Activated CD4-positive, CD25-positive, alpha-beta regulatory T cell treated with anti-CD3 and anti-CD28 coated beads, Interleukin-2, amount 50 U/mL, for 72 hours (primary cell): ENCODE measurements at regions not wholly inside any gene's neighbourhood (a gene's known extent, or its start where the extent isn't known, plus 50 kb on each side); places are given as distances from the start of the nearest gene placed in this dataset.

Experiments
- DNase-seq: peaks from one replicate; pipeline ENCODE4 v3.0.0; 2021

DNA sequence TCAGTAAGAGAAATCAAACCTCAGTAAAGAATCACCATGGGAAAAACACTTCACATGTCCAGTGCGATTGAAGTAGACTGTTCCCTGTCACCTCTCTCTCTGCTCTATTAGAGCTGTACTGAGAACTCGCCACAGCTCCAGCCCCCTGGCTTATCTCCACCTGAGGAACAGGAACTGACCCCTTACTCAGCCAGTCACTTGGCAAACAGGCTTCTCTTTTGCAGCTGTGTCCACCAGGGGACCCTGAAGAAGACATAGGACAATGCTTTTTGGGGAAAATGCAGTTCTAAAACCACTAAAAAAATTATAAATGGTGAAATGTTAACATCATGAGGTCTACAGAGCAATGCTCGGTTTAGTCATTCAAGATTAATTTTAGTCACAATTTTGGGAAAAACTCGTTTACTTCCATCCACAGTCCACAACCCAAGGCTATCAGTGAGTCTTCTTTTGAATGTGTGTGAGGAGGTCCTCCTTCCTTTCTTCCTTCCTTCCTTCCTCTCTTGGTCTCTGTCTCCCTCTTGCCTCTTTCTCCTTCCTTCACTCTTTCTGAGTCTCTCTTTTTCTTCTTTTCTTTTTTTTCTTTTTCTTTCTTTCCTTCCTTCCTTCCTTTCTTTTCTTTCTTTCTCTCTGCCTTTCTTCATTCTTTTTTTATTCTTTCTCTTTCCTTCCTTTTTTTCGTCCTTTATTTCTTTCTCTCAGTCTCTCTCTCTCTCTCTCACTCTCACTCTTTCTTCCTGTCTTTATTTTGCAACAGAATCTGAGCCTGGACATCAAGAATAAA is 1189.5 kb upstream of the TMEM132C start:
- DNase-seq, result no peak

GRCh38 chr12:127078577-127079350 is 1188.2 kb upstream of the TMEM132C start:
- DNase-seq, result no peak

DNA sequence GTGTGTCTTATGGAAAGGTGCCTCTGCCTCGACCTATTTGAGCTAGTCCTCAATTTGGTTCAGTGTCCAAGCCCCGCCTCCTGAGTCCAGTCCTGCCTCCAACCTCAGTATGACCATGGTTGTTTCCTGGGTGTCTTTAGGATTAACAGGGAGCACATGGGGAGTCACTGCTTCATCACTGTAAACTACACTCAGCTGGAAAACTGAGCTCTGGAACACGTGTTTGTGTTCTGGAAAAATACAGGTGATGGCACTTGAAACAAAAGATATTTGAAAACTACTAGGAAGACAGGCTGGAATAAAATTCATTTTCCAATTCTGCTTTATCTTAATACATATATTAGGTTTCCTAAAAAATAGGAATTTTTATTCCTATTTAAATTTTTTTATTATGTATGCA is 1187.3 kb upstream of the TMEM132C start:
- no peak for DNase-seq

GRCh38 chr12:127081058-127081457 is 1185.9 kb upstream of the TMEM132C start:
- no peak for DNase-seq

GRCh38 chr12:127083008-127083949 is 1183.7 kb upstream of the TMEM132C start:
- no peak for DNase-seq

DNA sequence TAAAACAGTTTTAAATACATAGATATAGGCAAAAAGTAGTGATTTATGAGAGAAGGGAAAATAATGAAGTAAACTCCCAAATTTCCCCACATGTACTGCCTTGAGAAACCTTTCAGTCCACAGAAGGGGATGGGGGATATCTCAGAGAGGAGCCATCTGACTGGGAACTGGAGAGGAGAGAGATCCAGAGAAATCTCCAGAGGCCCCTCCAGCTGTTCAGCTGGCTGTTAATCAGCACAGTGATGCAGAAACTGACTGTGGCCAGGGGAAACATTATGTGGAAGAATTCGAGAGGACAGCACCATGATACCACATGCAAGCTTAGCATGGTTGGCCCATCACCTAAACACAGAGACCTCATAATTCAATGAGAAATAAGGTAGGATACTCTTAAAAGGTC is 1165.9 kb upstream of the TMEM132C start:
- no peak for DNase-seq

GRCh38 chr12:127106041-127106440 is 1160.9 kb upstream of the TMEM132C start:
- no peak for DNase-seq

DNA sequence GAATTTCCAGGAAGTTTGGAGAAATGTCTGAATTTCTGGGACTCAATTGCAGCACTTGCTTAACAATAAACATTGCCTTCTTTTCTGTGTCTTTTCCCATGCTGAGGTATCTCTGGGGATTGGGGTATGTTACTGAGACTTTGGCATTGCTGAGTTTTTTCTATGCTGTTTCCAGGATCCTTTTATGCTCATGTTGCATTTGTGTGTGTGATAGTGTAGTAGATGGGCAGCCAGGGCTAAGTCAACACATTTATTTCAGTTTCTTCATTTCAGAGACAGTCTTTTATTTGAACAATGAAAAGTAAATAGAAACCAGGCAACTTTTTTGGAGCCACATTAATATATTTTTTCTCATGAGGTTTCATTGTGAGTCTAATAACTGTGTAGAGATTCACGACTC is 1160.3 kb upstream of the TMEM132C start:
- no peak for DNase-seq

- DNase-seq, result no peak
Measured at GRCh38 chr12:127107744-127108143, 1159.2 kb upstream of the TMEM132C start.

DNA sequence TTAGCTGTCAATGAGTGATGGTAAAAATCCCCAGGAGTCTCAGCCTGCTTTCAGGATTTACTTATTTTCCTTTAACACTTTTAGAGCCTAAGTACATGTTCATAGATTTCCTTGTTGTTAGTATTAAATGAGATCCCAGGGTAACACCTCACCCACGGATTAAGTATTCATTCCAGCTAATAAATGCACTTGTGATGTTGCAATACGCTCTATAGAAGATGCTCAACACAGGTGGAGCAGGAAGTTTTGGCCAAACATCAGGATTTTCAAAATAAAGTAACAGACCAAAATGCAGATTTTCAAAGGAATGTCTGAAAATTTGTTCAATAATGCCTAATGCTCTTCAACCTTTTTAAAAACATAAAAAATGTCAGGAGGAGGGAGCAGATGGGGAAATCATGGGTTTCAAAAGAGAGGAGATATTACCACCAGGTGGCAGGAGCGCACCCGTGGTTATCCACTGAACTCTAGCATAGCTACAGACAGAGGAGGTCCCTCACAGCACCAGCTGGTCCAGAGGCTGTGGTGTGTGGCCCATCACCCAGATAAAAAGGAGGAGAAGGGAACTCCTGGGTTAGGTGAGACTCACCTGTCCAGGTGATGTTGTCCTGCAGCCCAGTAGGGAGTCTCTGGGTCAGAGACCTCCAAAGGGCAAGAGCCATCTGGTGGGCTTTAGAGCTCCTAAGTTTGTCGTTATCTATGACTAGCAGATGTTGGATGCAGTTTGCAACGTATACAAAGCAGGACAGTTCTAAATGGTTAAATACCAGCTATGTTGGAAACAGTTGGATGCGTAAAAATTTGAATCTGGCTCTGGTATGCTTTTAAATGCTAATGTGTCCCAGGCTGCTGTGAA is 1158.4 kb upstream of the TMEM132C start:
- no peak for DNase-seq

GRCh38 chr12:127113945-127114344 is 1153.0 kb upstream of the TMEM132C start:
- DNase-seq, result no peak

DNA sequence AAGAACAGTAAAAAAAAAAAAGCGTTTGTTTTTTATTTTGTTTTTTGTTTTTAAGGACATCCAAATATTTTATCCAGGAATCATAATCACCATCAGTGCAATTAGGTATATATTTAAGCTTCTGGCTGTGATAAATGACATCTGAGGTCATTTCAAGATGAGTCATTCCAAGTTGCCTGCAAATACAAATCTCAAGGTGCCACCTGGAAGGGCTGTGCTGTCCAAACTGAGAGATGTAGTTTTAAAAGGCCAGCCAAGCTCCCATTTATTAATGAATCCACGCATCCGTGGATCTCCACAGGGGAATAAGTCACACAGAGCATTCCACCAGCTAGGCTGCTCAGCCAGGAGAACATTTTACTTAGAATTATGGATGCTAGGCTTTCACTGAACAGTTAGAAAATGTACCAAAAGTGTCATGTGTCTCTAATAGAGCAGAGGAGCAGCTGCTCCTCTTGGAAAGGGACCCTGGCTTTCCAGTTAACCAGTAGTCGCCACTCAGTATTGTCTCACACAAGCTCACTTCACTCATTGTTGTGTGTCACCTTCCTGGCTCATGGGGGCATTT is 1151.4 kb upstream of the TMEM132C start:
- DNase-seq, result no peak

DNA sequence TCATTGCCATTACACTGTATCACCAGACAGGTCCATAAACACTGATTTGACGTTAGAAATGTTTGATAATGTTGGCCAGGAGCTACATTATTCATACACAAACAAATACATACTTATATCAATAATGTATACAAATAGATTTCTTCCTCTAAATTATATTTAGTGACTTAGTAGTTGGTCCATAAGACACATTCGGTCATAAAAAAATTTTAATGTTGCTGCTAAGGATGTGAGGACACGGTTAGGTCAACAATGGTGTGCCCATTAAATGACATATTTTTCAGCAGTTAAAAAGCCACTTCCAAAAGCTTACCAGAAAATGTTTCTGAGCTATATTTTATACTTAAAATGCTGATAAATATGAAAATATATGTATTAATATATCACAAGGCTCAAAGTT is 1148.7 kb upstream of the TMEM132C start:
- no peak for DNase-seq

DNA sequence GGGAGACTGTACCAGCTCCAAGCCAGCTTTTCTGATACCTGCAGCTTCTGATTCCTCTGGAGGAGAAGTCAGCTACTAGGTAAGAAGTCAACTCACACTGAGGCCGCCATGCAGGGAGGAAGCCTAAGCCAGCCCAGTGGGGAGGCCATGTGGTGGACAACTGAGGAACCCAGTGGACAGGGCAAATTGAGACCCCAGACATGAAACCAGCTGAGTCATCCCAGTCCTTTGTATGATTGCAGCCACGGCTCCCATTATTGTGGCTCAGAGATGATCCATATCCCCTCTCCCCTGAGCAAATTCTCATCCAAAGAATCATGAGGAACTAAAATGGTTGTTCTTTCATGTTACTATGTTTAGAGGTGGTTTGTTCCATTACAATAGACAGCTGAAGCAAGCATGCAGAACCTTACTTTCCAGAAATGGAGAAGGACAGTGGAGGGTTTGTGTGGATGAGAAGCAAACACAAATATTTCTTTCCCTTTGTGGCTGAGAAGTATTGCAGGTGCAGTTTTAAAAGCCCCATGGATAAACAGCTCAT is 1147.3 kb upstream of the TMEM132C start:
- DNase-seq, result no peak

DNA sequence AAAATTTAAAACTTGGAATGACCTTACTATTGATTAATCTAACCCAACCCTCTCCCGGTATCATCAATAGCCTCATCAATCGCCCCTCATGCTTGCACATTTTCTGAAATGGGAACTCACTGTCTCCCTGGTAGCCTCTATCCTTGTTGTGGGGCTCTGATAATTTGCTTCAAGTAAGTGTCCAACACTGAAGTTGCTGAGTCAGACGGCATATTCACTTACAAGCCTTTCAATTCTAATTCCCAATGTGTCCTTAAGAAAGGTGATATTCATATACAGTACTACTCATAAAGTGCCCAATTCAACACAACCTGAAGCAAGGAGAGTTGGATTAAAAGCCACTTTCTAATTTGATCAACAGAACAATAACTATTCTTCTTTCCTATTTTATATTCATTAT is 1146.1 kb upstream of the TMEM132C start:
- no peak for DNase-seq

- DNase-seq, result no peak
Measured at GRCh38 chr12:127121494-127122084, 1145.4 kb upstream of the TMEM132C start.

DNA sequence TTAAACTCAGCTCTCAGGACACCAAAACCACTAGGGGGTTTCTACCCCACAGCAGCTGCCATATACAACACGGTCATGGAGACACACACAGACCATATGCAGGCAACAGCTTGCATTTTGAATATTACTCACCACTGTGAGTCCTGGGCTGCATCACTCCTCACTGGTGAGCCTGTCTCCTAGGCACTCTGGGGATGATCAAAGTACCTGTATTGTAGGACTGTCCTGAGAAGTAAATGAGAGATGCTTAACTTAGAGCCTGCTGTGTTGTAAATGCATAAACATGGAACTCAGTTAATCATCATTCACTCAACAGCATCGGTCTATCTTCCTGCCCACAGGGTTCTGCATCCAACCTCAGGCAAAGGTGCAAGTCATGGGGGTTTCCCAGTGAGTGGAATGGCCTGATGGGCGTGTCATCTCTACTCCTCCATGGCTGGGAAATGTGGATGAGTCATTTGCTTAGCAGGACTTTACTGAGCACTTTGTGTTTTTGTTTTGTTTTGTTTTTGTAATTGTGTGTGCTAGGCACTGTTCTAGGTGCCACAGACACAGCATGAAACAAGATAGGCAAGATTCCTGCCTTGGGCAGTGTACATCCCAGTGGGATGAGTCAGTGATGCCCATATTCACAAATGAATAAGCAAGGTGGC is 1141.2 kb upstream of the TMEM132C start:
- DNase-seq, result no peak

GRCh38 chr12:127126260-127126628 is 1140.7 kb upstream of the TMEM132C start:
- no peak for DNase-seq

DNA sequence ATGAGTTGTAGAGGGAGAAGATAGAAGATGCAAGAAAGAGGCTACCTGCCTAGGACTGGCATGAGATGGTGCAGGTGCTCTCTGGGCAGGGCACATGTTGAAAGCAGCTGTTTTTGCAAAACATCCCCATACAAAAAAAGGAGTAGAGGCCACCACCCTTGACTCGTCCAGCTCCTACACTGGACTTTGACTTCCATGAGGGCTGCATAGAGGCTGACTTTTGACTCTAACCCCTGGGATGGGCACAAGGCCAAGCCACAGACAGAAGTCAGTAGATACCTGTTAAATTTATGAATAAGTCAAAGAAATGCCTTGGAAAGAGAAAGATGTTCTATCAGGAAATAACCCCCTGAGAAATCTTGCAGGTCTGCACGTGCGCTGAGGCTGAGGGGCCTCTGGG is 1139.1 kb upstream of the TMEM132C start:
- no peak for DNase-seq

DNA sequence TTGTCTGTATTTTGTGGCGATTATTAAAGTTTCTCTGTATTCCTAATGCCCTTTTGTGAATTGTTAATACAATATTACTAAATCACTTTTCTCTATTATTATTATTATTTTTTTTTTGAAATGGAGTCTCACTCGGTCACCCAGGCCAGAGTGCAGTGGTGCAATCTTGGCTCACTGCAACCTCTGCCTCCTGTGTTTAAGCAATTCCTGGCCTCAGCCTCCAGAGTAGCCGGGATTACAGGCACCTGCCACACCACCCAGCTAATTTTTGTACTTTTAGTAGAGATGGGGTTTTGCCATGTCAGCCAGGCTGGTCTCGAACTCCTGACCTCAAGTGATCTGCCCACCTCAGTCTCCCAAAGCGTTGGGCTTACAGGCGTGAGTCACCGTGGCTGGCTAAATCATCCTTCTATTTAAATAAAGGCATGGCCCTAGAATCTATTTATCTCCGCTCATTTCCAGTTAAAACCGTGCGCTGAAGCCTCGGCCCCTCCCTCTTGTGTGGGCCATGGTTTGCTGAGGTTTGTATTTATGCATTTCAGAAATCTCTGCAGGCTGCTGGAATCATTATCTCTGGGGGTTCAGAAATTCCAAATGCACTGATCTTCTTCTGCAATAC is 1136.4 kb upstream of the TMEM132C start:
- no peak for DNase-seq
